SK-N-SH (cell line): ENCODE measurements at regions not wholly inside any gene's neighbourhood (a gene's known extent, or its start where the extent isn't known, plus 50 kb on each side); places are given as distances from the start of the nearest gene placed in this dataset.
A peak's percentile ranks its signal among the peaks of the same experiment; 100 is the strongest.

ENCODE experiments used
- CTCF ChIA-PET: fragments of 300-600, 350-600 bp; formaldehyde crosslinking; extraction: SDS; loops from one replicate; lab custom pipeline; 2021; lab: Yijun Ruan, JAX
- POLR2A ChIA-PET: fragments of 350-600 bp; sonication (Branson Sonifier 250); formaldehyde crosslinking; extraction: SDS; loops from one replicate; lab custom pipeline; 2020; ENCODE audit warnings: antibody characterized with exemption, inconsistent platforms; lab: Yijun Ruan, JAX
- DNase-seq: peaks from one replicate; pipeline ENCODE4 v3.0.0; 2012
- H2AFZ ChIP-seq: fragments of 200-600 bp; sonication (generic); 2 replicates; pipeline ENCODE4 v1.8.1; 2016; ENCODE audit warnings: antibody characterized with exemption, mild to moderate bottlenecking, low read depth
- H3F3A ChIP-seq: fragments of 200-600 bp; sonication (generic); replicated peaks from 2 replicates; pipeline ENCODE3; 2016; ENCODE audit warnings: antibody characterized with exemption, mild to moderate bottlenecking; ENCODE audit not compliant: insufficient read depth
- H3K27ac ChIP-seq, 2 experiments: fragments of 200-500 bp in 1 of 2; fragments of 200-600 bp in 1 of 2; sonication (Bioruptor generic) in 1 of 2; sonication (generic), shearing (Covaris generic) in 1 of 2; 2 replicates each; pipeline versions ENCODE4 v1.5.1 to v1.6.1; 2014 to 2016; ENCODE audit warnings: low read depth in 2 of 2, inconsistent platforms in 1 of 2, low read length in 1 of 2, mild to moderate bottlenecking in 1 of 2, mixed read lengths in 1 of 2
- H3K27me3 ChIP-seq: fragments of 200-600 bp; sonication (generic), shearing (Covaris generic); 2 replicates; pipeline ENCODE4 v1.6.1; 2016; ENCODE audit warnings: mixed run types; ENCODE audit not compliant: insufficient read depth
- H3K36me3 ChIP-seq, 2 experiments: fragments of 200-500 bp in 1 of 2; fragments of 200-600 bp in 1 of 2; sonication (Bioruptor generic) in 1 of 2; sonication (generic) in 1 of 2; replicated peaks in 1 of 2; 2 replicates each; pipeline versions ENCODE3 to v1.5.1; 2014 to 2016; ENCODE audit warnings: low read length in 1 of 2, mild to moderate bottlenecking in 1 of 2; ENCODE audit not compliant: insufficient read depth in 2 of 2, control insufficient read depth in 1 of 2
- H3K4me1 ChIP-seq, 2 experiments: fragments of 200-500 bp in 1 of 2; fragments of 200-600 bp in 1 of 2; sonication (Bioruptor generic) in 1 of 2; sonication (generic), shearing (Covaris generic) in 1 of 2; 2 replicates each; pipeline versions ENCODE4 v1.5.1 to v1.6.1; 2014 to 2016; ENCODE audit warnings: low read depth in 1 of 2, low read length in 1 of 2, mixed run types in 1 of 2; ENCODE audit not compliant: insufficient read depth in 2 of 2, control insufficient read depth in 1 of 2
- H3K4me2 ChIP-seq: fragments of 200-600 bp; sonication (generic), shearing (Covaris generic); 2 replicates; pipeline ENCODE4 v1.6.1; 2017; ENCODE audit warnings: mixed run types
- H3K4me3 ChIP-seq, 2 experiments: fragments of 200-500 bp in 1 of 2; fragments of 200-600 bp in 1 of 2; sonication (Bioruptor generic) in 1 of 2; sonication (generic), shearing (Covaris generic) in 1 of 2; 2 replicates each; pipeline versions ENCODE4 v1.5.1 to v1.8.1; 2014 to 2016; ENCODE audit warnings: low read depth in 2 of 2, inconsistent platforms in 1 of 2, low read length in 1 of 2, mild to moderate bottlenecking in 1 of 2, mixed read lengths in 1 of 2, moderate library complexity in 1 of 2
- H3K79me2 ChIP-seq: fragments of 200-600 bp; sonication (generic); 2 replicates; pipeline ENCODE4 v1.8.1; 2017; ENCODE audit warnings: mild to moderate bottlenecking; ENCODE audit not compliant: insufficient read depth
- H3K9ac ChIP-seq: fragments of 200-600 bp; sonication (generic); 2 replicates; pipeline ENCODE4 v1.6.1; 2017; ENCODE audit warnings: mixed run types
- H3K9me2 ChIP-seq: fragments of 200-600 bp; sonication (generic); 2 replicates; pipeline ENCODE4 v1.6.1; 2017; ENCODE audit warnings: mixed run types
- H3K9me3 ChIP-seq: fragments of 200-600 bp; sonication (generic); 2 replicates; pipeline ENCODE4 v1.6.1; 2017; ENCODE audit warnings: mixed run types, mild to moderate bottlenecking, moderate library complexity
- H4K20me1 ChIP-seq: fragments of 200-600 bp; sonication (generic); 2 replicates; pipeline ENCODE4 v1.6.1; 2017; ENCODE audit warnings: mild to moderate bottlenecking, mixed run types; ENCODE audit not compliant: insufficient read depth
- CHD2 ChIP-seq: fragments of 150-350 bp; IDR thresholded peaks from 2 replicates; pipeline ENCODE4 v1.6.1; 2018; ENCODE audit warnings: low read length; ENCODE audit not compliant: partially characterized antibody
- CTCF ChIP-seq: fragments of 200-600 bp; sonication (generic); IDR thresholded peaks from 2 replicates; pipeline ENCODE4 v1.6.1; 2017; ENCODE audit warnings: antibody characterized with exemption, mild to moderate bottlenecking, moderate library complexity
- ELF1 ChIP-seq: IDR thresholded peaks from 2 replicates; pipeline ENCODE4 v1.4.0; 2012
- EP300 ChIP-seq, 2 experiments: IDR thresholded peaks; 2 replicates each; pipeline versions ENCODE4 v1.4.0 to v1.6.1; 2012; ENCODE audit warnings: borderline replicate concordance in 1 of 2, low read depth in 1 of 2, low read length in 1 of 2
- FOXJ3 ChIP-seq: sonication (generic); formaldehyde crosslinking; IDR thresholded peaks from 2 replicates; pipeline ENCODE4 v1.5.1; 2020; ENCODE audit warnings: mild to moderate bottlenecking, missing genetic modification reagents
- FOXM1 ChIP-seq: IDR thresholded peaks from 2 replicates; pipeline ENCODE4 v1.4.0; 2012; ENCODE audit warnings: low read depth, mild to moderate bottlenecking
- GABPA ChIP-seq: IDR thresholded peaks from 2 replicates; pipeline ENCODE4 v1.4.0; 2012; ENCODE audit warnings: low read depth, mild to moderate bottlenecking
- GATA2 ChIP-seq: sonication (generic); formaldehyde crosslinking; IDR thresholded peaks from 2 replicates; pipeline ENCODE4 v1.5.0; 2020; ENCODE audit warnings: mild to moderate bottlenecking, missing genetic modification reagents
- IRF3 ChIP-seq: fragments of 150-350 bp; IDR thresholded peaks from 2 replicates; pipeline ENCODE4 v1.6.1; 2016; ENCODE audit warnings: mild to moderate bottlenecking, low read depth, low read length
- JUND ChIP-seq: IDR thresholded peaks from 2 replicates; pipeline ENCODE4 v1.4.0; 2012
- MXI1 ChIP-seq: IDR thresholded peaks from 2 replicates; pipeline ENCODE4 v1.6.1; 2012; ENCODE audit warnings: mild to moderate bottlenecking, low read depth, low read length, improper control_type of control experiment
- NFIC ChIP-seq: IDR thresholded peaks from 2 replicates; pipeline ENCODE4 v1.4.0; 2012; ENCODE audit warnings: borderline replicate concordance
- RAD21 ChIP-seq: IDR thresholded peaks from 2 replicates; pipeline ENCODE4 v1.6.1; 2012; ENCODE audit warnings: mild to moderate bottlenecking, low read length
- RCOR1 ChIP-seq: fragments of 150-350 bp; IDR thresholded peaks from 2 replicates; pipeline ENCODE4 v1.6.1; 2017; ENCODE audit warnings: antibody characterized with exemption, low read length
- REST ChIP-seq: IDR thresholded peaks from 2 replicates; pipeline ENCODE4 v1.6.1; 2012; ENCODE audit warnings: mild to moderate bottlenecking, low read depth, low read length, moderate library complexity
- RXRA ChIP-seq: IDR thresholded peaks from 2 replicates; pipeline ENCODE4 v1.4.0; 2012; ENCODE audit warnings: low read depth, mild to moderate bottlenecking, borderline replicate concordance
- SMC3 ChIP-seq: IDR thresholded peaks from 2 replicates; pipeline ENCODE4 v1.6.1; 2012; ENCODE audit warnings: low read depth, low read length, improper control_type of control experiment
- TCF12 ChIP-seq: IDR thresholded peaks from 2 replicates; pipeline ENCODE4 v1.4.0; 2012
- TEAD4 ChIP-seq: IDR thresholded peaks from 2 replicates; pipeline ENCODE4 v1.4.0; 2012; ENCODE audit warnings: mild to moderate bottlenecking, borderline replicate concordance; ENCODE audit not compliant: insufficient read depth
- USF1 ChIP-seq: IDR thresholded peaks from 2 replicates; pipeline ENCODE4 v1.4.0; 2012; ENCODE audit warnings: low read depth, borderline replicate concordance
- WGBS: methylation state at CpG from one replicate; pipeline ENCODE4 v1.1.6; 2017; ENCODE audit warnings: low lambda C conversion rate; 5-methylcytosine and 5-hydroxymethylcytosine counted together
- TF ChIP-seq, protein P1 (sequence below): IDR thresholded peaks from 2 replicates; pipeline ENCODE4; 2012

GRCh38 chr6:159110013-159110412, 59.2 kb upstream of the FNDC1 start (continued):
- TF ChIP-seq NFIC (peak; percentile 49), MXI1 (no peak), CTCF (peak; percentile 62), GATA2 (CRISPR knock-in tag) (no peak), FOXJ3 (CRISPR knock-in tag) (no peak), ELF1 (no peak), CHD2 (no peak)

DNA sequence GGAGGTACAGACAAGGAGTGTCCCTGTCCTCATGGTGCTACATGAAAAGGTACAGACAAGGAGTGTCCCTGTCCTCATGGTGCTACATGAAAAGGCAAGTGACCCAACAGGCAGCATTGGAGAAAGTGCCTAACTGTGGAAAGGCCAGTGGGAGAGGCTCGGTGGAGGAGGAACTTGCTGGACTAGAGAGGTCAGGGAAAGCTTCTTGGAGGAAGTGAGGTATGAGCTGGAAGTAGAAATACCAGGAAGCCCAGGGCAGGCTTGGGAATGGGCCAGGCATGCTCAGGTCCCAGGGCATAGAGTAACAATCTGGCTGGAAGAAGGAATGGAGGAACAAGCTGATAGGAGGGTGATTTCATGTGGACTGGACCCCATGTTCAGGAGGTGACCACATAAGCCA, 59.8 kb upstream of the FNDC1 start:
- POLR2A ChIA-PET = no interaction called here
- Histone ChIP-seq H3K4me2 (no peak overlapping the region), H3K9ac (no peak overlapping the region), H4K20me1 (no peaks in the 10 kb centered on the region), H3K9me2 (no peaks in the 10 kb centered on the region), H3F3A (no peaks in the 10 kb centered on the region), H3K4me3 (no peak overlapping the region), H2AFZ (no peak overlapping the region), H3K27ac (no peak overlapping the region), H3K79me2 (no peaks in the 10 kb centered on the region), H3K36me3 (no peaks in the 10 kb centered on the region), H3K27me3 (no peaks in the 10 kb centered on the region; the same call in 1 of the 2 replicates), H3K4me1 (no peaks in the 10 kb centered on the region; a peak in 1 of 4 replicates), H3K9me3 (no peaks in the 10 kb centered on the region)
- DNase-seq = no peak
- CTCF ChIA-PET = interaction anchor here (0.8 to 10.5 kb wide), 12 partner anchors 11 to 895 kb away, joined by 3 to 152 read pairs (median 4); partner anchors contain the start of gene TAGAP
- TF ChIP-seq CTCF (no peak), REST (no peak), FOXM1 (no peak), SMC3 (no peak), RCOR1 (no peak), TCF12 (no peak), GATA2 (CRISPR knock-in tag) (no peak), IRF3 (no peak), RAD21 (no peak), RXRA (no peak), TEAD4 (no peak), EP300 (IDR thresholded peaks at IDR 0.05; ENCODE audit: borderline replicate concordance in 1 of 2, low read depth in 1 of 2, low read length in 1 of 2) (no peak), NFIC (no peak), GABPA (no peak), JUND (no peak), USF1 (no peak)
- TF ChIP-seq, protein P1, sequence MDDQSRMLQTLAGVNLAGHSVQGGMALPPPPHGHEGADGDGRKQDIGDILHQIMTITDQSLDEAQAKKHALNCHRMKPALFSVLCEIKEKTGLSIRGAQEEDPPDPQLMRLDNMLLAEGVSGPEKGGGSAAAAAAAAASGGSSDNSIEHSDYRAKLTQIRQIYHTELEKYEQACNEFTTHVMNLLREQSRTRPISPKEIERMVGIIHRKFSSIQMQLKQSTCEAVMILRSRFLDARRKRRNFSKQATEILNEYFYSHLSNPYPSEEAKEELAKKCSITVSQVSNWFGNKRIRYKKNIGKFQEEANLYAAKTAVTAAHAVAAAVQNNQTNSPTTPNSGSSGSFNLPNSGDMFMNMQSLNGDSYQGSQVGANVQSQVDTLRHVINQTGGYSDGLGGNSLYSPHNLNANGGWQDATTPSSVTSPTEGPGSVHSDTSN = no peak
- WGBS = 6% methylated on average over 1 of the region's 1 CpG
